GM19240 (cell line): ENCODE measurements at regions not wholly inside any gene's neighbourhood (a gene's known extent, or its start where the extent isn't known, plus 50 kb on each side); places are given as distances from the start of the nearest gene placed in this dataset.

Experiments
- DNase-seq: peaks from one replicate; pipeline ENCODE4 v3.0.0; 2011; ENCODE audit warnings: low spot score; ENCODE audit not compliant: insufficient read length

DNA sequence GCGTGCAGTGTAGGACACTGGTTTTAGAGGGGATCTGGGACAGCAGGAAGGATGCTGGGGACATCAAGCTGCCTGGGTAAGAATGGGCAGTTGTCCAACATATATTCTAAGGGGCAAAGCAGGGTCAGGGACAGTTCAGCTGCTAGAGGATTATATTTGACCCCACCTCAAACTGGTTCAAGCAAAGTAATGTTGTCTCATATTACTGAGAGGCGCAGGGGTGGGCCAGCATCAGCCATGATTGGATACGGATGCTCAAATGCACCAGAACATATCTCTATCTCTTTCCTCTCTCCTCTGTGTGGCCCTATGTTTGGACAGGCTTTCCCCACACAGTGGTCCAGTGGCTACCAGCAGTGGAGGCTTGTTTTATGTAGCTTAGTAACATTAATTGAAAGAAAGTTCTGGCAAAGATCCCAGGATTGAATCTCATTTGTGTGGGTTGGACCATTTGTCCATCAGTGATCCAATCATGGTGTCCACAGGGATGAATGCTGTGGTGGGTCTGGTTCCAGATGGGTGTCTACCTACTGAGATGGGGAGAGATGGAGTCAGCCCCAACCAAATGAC, 49.8 kb upstream of the RGMA start:
- DNase-seq = no peak
